GM21529 (cell line): ENCODE measurements at regions not wholly inside any gene's neighbourhood (a gene's known extent, or its start where the extent isn't known, plus 50 kb on each side); places are given as distances from the start of the nearest gene placed in this dataset.

Experiments used
- ATAC-seq: cut with Tn5 transposase; IDR thresholded peaks from one replicate; pipeline ENCODE4 v1.9.1; 2021; ENCODE audit not compliant: unreplicated experiment

- ATAC-seq, result no peak
These were observed 416.6 kb upstream of the TRIB2 start for GRCh38 chr2:12300019-12300602.

GRCh38 chr2:12300927-12301326 lies 415.8 kb upstream of the TRIB2 start:
- ATAC-seq, result no peak

GRCh38 chr2:12302140-12302539 lies 414.6 kb upstream of the TRIB2 start:
- no peak for ATAC-seq

GRCh38 chr2:12302691-12303090 lies 414.0 kb upstream of the TRIB2 start:
- no peak for ATAC-seq

- ATAC-seq, result no peak
These were observed 413.3 kb upstream of the TRIB2 start for GRCh38 chr2:12303181-12304030.

DNA sequence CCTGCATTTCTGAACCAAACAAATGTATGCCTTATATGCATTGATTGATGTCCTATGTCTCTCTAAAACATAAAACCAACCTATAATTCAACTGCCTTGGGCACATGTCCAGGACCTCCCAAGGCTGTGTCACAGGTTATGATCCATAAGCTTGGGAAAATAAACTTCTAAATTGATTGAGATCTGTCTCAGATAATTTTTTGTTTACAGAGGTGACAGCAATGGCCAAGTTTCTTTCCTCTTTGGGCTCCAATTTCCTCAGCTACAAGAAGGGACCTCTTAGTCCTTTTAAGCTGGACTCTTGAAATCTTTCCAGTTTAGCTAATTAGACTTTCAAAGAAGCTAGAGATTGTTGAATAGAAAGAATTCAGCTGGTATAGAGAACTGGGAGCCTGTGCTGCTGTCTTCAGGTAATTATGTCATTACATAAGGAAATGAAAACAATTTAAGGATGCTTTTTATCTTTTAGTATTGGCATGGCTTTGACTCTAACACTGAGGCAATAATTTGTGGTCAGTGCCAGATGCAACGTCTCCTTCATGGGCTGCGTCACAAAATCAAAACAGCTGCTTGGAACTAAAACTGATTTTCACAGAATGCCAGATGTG lies 412.1 kb upstream of the TRIB2 start:
- no peak for ATAC-seq

- ATAC-seq, result no peak
These were observed 410.8 kb upstream of the TRIB2 start for GRCh38 chr2:12305931-12306330.

- no peak for ATAC-seq
These were observed 406.3 kb upstream of the TRIB2 start for GRCh38 chr2:12310399-12310798.

- no peak for ATAC-seq
These were observed 403.1 kb upstream of the TRIB2 start for GRCh38 chr2:12313445-12314126.

DNA sequence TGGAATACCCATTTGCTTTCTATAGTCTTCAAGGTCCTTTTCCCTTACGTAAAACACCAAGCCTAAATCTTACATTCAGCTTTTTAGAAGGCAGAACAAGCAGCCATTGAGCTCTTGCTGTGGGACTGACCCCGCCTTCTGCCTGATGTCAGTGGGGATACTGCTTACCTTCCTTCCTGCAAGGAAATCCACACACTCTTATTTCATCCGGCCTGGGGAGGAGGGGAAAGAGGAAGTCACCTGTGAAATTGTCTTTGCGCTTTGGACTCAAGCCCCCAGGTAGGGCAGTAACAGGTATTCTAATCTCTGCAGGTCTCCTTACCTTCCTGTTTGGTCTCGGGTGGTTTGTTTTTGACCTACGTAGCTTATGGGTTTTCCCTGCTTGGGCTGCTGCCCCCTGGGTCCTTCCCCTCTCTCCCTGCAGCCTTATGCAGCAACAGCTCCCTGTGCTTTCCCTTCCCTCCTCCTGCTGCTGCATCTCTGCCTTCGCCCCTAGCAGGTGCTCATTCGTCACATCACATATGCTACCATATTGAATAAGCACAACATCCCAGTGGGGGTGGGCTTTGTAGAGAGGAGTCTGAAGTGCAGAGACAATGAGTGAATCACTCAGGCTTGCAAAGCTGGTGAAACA lies 402.5 kb upstream of the TRIB2 start:
- no peak for ATAC-seq

DNA sequence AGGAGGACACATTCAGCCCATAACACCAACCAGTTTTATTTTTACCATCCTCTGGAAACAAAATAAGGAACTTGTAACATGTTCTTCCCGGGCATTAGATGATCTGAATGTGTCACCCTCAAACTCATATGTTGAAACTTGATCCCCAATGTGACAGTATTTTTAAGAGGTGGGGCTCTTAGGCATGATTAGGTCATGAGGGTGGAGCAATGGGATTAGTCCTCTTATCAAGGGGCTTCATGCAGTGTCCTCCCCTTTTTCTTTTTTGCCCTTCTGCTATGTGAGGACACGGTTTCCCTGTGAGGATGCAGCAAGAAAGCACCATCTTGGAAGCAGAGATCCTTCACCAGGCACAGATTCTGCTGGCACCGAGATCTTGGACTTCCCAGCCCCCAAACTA lies 401.5 kb upstream of the TRIB2 start:
- ATAC-seq, result no peak

DNA sequence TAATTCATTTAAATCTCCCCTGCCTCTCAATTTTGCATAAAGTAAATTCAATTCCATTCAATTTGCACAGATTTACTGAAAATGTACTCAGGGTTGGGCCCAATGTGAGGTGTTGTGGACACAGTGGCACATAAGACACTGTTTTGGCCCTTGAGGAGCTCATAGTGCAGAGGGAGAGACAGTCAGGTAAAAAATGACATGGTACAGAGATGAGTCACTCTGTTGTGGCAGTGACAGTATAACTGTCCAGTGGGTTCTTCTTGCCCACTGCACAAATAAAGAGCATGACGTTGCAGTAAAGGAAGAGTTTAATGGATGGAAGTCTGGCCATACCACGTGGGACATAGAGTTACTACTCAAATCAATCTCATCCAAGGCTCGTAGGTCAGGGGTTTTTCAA lies 400.3 kb upstream of the TRIB2 start:
- ATAC-seq, result no peak

- no peak for ATAC-seq
These were observed 399.4 kb upstream of the TRIB2 start for GRCh38 chr2:12317286-12317685.

DNA sequence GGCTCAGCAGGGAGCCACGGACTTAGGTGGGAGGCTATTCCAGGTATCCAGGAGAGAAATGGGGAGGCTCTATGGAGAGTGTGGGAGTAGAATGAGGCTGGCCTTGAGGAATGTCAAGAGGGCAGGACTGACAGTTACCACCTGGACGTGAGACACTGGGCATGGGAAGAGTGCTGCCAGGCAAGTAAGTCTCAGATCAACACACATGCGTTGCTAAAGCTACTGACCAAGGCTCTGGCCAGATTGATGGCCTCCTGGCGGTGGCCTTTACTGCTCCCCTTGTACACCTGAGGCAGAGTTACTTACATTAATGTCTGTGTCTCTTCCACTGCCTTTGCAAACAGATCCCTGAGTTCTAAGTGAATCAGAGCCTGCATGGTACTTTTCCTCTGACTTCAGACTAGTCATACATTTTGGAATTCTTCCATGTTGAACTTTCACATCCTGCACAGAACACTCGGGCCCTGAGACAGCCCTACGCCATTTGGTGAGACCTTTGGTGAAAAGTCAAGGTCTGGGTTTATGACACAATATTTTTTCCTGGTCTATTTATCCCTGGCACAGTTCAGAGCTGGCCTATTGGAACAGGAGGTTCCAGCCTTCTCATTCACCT lies 398.8 kb upstream of the TRIB2 start:
- ATAC-seq, result no peak

GRCh38 chr2:12318427-12319057 lies 398.2 kb upstream of the TRIB2 start:
- ATAC-seq, result no peak

GRCh38 chr2:12320027-12320734 lies 396.6 kb upstream of the TRIB2 start:
- no peak for ATAC-seq

- ATAC-seq, result no peak
These were observed 395.6 kb upstream of the TRIB2 start for GRCh38 chr2:12320991-12321641.

GRCh38 chr2:12321886-12322285 lies 394.9 kb upstream of the TRIB2 start:
- no peak for ATAC-seq

- ATAC-seq, result no peak
These were observed 390.9 kb upstream of the TRIB2 start for GRCh38 chr2:12325806-12326205.
